ENCODE measurements at regions not wholly inside any gene's neighbourhood (a gene's known extent, or its start where the extent isn't known, plus 50 kb on each side); places are given as distances from the start of the nearest gene placed in this dataset.

DNA sequence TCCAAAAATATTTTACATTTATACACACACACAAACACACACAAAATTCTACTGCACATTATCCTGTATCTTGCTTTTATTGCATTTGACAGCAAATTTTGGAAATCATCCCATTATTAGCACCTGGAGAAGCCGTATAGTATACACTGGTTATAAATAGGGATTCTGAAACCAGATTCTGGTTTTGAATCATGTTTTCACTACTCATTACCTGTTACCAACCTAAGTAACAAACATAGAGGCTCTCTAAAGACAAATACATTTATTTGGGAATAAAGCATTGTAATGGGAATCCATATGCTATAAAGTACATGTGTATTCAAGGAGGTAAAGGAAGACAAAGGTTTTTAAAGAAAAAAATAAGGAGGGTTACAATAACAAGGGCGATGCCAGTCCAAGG lies 106.8 kb downstream of the OR2B2 start:
- Histone ChIP-seq H3K4me3 (replicated peaks in 1 of 3; ENCODE audit: insufficient read depth in 1 of 3, low read depth in 1 of 3, low read length in 3 of 3) (no peak overlapping the region), H3K9ac (replicated peaks; ENCODE audit: extremely low read depth, insufficient read depth, low read length) (no peak overlapping the region), H3K27ac (ENCODE audit: insufficient read depth, low read depth, low read length) (no peak overlapping the region), H3K4me1 (ENCODE audit: control insufficient read depth, extremely low read depth, insufficient read depth, low read length) (peaks cover 16% of the 10 kb centered on the region), H3K27me3 (ENCODE audit: control insufficient read depth in 2 of 2, insufficient read depth in 2 of 2, low read length in 2 of 2) (no peaks in the 10 kb centered on the region), H3K9me3 (replicated peaks; ENCODE audit: control insufficient read depth, insufficient read depth, low read length) (no peaks in the 10 kb centered on the region), H3K36me3 (ENCODE audit: control insufficient read depth in 2 of 2, extremely low read depth in 1 of 2, insufficient read depth in 2 of 2, low read length in 2 of 2) (no peaks in the 10 kb centered on the region), H3K4me2 (ENCODE audit: insufficient read depth, low read length) (no peak overlapping the region), H3K79me2 (ENCODE audit: control insufficient read depth, insufficient read depth, low read length) (no peaks in the 10 kb centered on the region), H2AFZ (ENCODE audit: low read depth, low read length) (no peak overlapping the region), H3K9me1 (replicated peaks; ENCODE audit: control insufficient read depth, extremely low read depth, insufficient read depth, low read length) (no peaks in the 10 kb centered on the region), H4K20me1 (replicated peaks; ENCODE audit: control insufficient read depth, extremely low read depth, insufficient read depth, low read length) (no peaks in the 10 kb centered on the region)
- intact Hi-C loops (cut with micrococcal nuclease) = no loop called here
- dilution Hi-C loops (cut with MboI; ENCODE audit: extremely low pct_ligation_motif_present, low sequenced_read_pairs) = no loop called here
- POLR2A ChIA-PET = no interaction called here
- FAIRE-seq (no peak), DNase-seq (ENCODE audit: low read depth, low spot score) (no peak)
- no TSS peak for BruUV-seq (replicated peaks)
- no peak for TF ChIP-seq GATA2 (IDR thresholded peaks at IDR 0.05; ENCODE audit: insufficient read depth, insufficient read length, low read depth, low read length)
- TF ChIP-seq JUN (IDR thresholded peaks at IDR 0.05; ENCODE audit: borderline replicate concordance, insufficient read depth, insufficient read length, low read depth) = no peak
- TF ChIP-seq MYC (IDR thresholded peaks at IDR 0.05; ENCODE audit: low read depth, low read length) = no peak
- TF ChIP-seq, protein P1, sequence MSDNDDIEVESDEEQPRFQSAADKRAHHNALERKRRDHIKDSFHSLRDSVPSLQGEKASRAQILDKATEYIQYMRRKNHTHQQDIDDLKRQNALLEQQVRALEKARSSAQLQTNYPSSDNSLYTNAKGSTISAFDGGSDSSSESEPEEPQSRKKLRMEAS (IDR thresholded peaks at IDR 0.05; ENCODE audit: insufficient read depth, insufficient read length) = no peak
- TF ChIP-seq POLR2AphosphoS5 (IDR thresholded peaks at IDR 0.05; ENCODE audit: insufficient read depth, low read depth, low read length) = no peak
- TF ChIP-seq EZH2 (IDR thresholded peaks at IDR 0.05; ENCODE audit: borderline replicate concordance, low read depth, low read length, severe bottlenecking) = no peak
- TF ChIP-seq POLR2A (IDR thresholded peaks at IDR 0.05; ENCODE audit: low read depth, low read length) = no peak
- TF ChIP-seq, protein P2, sequence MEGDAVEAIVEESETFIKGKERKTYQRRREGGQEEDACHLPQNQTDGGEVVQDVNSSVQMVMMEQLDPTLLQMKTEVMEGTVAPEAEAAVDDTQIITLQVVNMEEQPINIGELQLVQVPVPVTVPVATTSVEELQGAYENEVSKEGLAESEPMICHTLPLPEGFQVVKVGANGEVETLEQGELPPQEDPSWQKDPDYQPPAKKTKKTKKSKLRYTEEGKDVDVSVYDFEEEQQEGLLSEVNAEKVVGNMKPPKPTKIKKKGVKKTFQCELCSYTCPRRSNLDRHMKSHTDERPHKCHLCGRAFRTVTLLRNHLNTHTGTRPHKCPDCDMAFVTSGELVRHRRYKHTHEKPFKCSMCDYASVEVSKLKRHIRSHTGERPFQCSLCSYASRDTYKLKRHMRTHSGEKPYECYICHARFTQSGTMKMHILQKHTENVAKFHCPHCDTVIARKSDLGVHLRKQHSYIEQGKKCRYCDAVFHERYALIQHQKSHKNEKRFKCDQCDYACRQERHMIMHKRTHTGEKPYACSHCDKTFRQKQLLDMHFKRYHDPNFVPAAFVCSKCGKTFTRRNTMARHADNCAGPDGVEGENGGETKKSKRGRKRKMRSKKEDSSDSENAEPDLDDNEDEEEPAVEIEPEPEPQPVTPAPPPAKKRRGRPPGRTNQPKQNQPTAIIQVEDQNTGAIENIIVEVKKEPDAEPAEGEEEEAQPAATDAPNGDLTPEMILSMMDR (IDR thresholded peaks at IDR 0.05; ENCODE audit: extremely low read depth in 1 of 2, insufficient read depth in 1 of 2, low read depth in 1 of 2, low read length in 2 of 2) = no peak
- no peak for TF ChIP-seq FOS (IDR thresholded peaks at IDR 0.05; ENCODE audit: borderline replicate concordance, insufficient read depth, low read length)
- CTCF ChIA-PET = interaction anchor here (6.8 kb wide), 1 partner anchor 9 kb away, joined by 67 read pairs; no protein-coding TSS in a partner anchor

Measured in endothelial cell of umbilical vein (primary cell).